Upper lobe of right lung (tissue), 1 donor: ENCODE measurements at regions not wholly inside any gene's neighbourhood (a gene's known extent, or its start where the extent isn't known, plus 50 kb on each side); places are given as distances from the start of the nearest gene placed in this dataset.

Experiments
- ATAC-seq: fragments of 200-7000 bp; cut with Tn5 transposase; one replicate; pipeline ENCODE4 v1.9.1; 2020; ENCODE audit warnings: mild to moderate bottlenecking, moderate library complexity
- DNase-seq: peaks from one replicate; pipeline ENCODE4 v3.0.0-alpha.2; 2020
- H3K27ac ChIP-seq: fragments of 200-600 bp; one replicate; pipeline ENCODE4 v1.8.0; 2022
- H3K27me3 ChIP-seq: fragments of 200-600 bp; one replicate; pipeline ENCODE4 v1.8.0; 2022; ENCODE audit warnings: mild to moderate bottlenecking
- H3K36me3 ChIP-seq: fragments of 200-600 bp; one replicate; pipeline ENCODE4 v1.8.0; 2022
- H3K4me1 ChIP-seq: fragments of 200-600 bp; one replicate; pipeline ENCODE4 v1.8.0; 2022
- H3K4me3 ChIP-seq: fragments of 200-600 bp; one replicate; pipeline ENCODE4 v1.8.0; 2022; ENCODE audit warnings: mild to moderate bottlenecking
- H3K9me3 ChIP-seq: fragments of 200-600 bp; one replicate; pipeline ENCODE4 v1.8.0; 2022
- intact Hi-C: fragments of 100-400 bp; cut with DNase I; formaldehyde crosslinking; loops from one replicate; pipeline ENCODE4 v1.11.0; 2022
- TF ChIP-seq, protein P1 (sequence below): fragments of 200-600 bp; IDR thresholded peaks from one replicate; pipeline ENCODE4 v1.8.0; 2022; ENCODE audit warnings: antibody characterized with exemption
- donor health status: DM: no; HTN: yes; CAD: no; lungs with severe emphysema.

DNA sequence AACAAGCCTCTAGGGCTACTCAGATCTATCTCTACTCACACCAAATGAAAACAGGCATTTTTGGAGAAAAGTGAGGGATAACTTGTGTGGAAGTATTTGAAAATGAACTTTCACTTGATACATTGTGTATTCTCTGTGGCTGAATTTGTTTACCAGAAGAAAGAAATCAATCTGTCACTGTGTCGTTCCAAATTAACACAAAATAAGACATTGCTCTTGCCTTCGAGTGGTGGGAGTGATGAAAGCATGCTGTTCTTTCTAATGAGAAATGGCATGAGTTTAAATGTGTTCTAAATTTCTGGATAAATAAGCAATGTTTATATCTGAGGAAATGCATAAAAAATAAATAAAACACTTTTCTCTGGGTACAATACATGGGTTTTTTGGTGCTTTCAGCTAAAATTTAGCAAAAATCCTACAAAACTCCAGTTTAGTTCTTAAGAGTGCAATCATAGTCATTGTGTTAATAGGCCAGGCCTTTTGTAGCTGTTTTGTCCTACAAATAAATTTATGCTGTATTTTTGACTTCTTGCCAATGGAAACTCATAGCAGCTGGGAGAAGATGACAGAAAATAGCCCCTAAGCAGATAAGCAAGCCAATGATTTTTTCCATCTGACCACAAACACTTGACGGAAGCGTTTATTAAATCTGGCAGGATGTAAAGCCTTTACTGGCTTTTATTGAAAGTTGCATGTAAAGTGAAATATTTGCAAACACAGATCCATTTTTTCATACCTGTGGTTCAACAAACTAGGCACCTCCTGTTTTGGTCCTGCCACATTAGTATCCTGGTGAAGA lies 1064.1 kb upstream of the GHITM start:
- H3K27me3 ChIP-seq = no peaks in the 10 kb centered on the region
- no peak for DNase-seq
- TF ChIP-seq, protein P1, sequence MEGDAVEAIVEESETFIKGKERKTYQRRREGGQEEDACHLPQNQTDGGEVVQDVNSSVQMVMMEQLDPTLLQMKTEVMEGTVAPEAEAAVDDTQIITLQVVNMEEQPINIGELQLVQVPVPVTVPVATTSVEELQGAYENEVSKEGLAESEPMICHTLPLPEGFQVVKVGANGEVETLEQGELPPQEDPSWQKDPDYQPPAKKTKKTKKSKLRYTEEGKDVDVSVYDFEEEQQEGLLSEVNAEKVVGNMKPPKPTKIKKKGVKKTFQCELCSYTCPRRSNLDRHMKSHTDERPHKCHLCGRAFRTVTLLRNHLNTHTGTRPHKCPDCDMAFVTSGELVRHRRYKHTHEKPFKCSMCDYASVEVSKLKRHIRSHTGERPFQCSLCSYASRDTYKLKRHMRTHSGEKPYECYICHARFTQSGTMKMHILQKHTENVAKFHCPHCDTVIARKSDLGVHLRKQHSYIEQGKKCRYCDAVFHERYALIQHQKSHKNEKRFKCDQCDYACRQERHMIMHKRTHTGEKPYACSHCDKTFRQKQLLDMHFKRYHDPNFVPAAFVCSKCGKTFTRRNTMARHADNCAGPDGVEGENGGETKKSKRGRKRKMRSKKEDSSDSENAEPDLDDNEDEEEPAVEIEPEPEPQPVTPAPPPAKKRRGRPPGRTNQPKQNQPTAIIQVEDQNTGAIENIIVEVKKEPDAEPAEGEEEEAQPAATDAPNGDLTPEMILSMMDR = no peak
- H3K36me3 ChIP-seq = no peaks in the 10 kb centered on the region
- peaks cover 5% of the 10 kb centered on the region for H3K4me1 ChIP-seq
- intact Hi-C loops = no loop called here
- H3K27ac ChIP-seq = no peak overlapping the region
- no peak overlapping the region for H3K4me3 ChIP-seq
- ATAC-seq = no peak
- H3K9me3 ChIP-seq = no peaks in the 10 kb centered on the region

DNA sequence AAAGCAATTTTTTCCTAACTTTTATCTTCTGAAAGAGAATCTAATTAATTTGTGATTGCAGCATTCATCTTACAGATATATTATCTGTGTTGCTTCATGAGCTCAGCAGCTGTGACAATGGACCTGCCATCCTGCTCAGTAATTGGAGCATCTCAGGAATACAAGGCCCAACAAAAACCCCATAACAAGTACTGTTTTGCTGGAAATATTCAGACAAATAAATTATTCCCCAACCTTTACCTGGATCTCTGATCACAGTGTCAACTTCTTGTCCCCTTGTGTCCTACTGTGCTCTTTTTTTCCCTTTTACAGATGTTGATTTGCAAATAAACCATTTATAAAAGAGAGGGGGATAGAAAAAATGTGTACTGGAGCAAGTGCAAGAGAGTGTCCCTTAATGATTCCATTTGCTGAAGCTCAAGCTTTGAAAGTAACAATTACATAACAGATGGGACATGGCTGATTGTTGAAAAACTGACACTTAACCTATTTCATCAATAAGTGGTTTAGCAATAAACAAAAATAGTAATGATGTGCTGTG lies 1063.4 kb upstream of the GHITM start:
- Histone ChIP-seq H3K4me1 (peaks cover 5% of the 10 kb centered on the region), H3K27me3 (no peaks in the 10 kb centered on the region), H3K36me3 (no peaks in the 10 kb centered on the region), H3K9me3 (no peaks in the 10 kb centered on the region), H3K27ac (no peak overlapping the region), H3K4me3 (no peak overlapping the region)
- TF ChIP-seq, protein P1 = no peak
- intact Hi-C loops = no loop called here
- ATAC-seq (no peak), DNase-seq (no peak)

DNA sequence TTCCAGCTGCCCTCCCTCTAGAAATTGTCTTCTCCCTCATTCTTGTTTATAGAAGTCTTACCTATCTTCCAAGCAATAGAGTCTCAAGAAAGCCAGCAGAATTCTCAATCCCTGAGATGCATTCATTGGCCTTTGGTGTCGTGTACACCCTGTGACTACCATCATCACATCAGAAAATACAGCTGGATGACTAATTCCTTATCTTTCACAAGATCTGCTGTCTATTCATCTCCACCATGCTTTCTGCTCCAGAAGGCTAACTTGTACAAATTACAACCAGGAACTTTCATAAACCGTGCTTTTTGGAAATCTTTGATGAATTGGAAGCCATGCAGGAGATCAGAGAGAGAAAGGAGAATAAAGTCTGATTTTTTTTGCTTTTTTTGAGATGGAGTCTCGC lies 1062.9 kb upstream of the GHITM start:
- no peak overlapping the region for H3K27ac ChIP-seq
- DNase-seq (no peak), ATAC-seq (no peak)
- H3K4me1 ChIP-seq = peaks cover 5% of the 10 kb centered on the region
- intact Hi-C loops = no loop called here
- H3K36me3 ChIP-seq = no peaks in the 10 kb centered on the region
- TF ChIP-seq, protein P1 = no peak
- no peaks in the 10 kb centered on the region for H3K27me3 ChIP-seq
- H3K9me3 ChIP-seq = no peaks in the 10 kb centered on the region
- no peak overlapping the region for H3K4me3 ChIP-seq

- Histone ChIP-seq H3K9me3 (no peaks in the 10 kb centered on the region), H3K27ac (no peak overlapping the region), H3K36me3 (no peaks in the 10 kb centered on the region), H3K27me3 (no peaks in the 10 kb centered on the region), H3K4me3 (no peak overlapping the region), H3K4me1 (peaks cover 5% of the 10 kb centered on the region)
- TF ChIP-seq, protein P1 = no peak
- no peak for ATAC-seq
- DNase-seq = no peak
- intact Hi-C loops = no loop called here
Measured at GRCh38 chr10:83078160-83078559, 1061.1 kb upstream of the GHITM start.

DNA sequence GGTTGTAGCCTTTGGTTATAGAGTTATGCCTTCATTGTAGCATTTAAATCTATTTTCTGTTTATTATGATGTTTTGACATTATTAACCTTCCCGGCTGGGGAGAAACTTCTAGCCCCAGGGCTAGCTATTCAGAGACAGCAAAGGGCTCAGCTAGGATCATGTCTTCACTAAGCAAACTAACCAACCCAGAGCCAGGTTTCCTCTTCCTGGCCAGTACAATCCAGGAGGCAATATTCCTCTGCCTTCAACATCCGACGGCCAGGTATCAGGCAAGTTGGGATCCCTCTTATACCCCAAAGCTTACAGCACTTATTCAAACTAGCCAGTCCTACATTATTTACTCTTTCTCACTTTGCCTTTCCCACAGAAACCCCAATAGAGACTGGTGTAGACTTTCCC lies 1060.7 kb upstream of the GHITM start:
- ATAC-seq (no peak), DNase-seq (no peak)
- Histone ChIP-seq H3K27ac (no peak overlapping the region), H3K4me1 (peaks cover 5% of the 10 kb centered on the region), H3K36me3 (no peaks in the 10 kb centered on the region), H3K27me3 (no peaks in the 10 kb centered on the region), H3K4me3 (no peak overlapping the region), H3K9me3 (no peaks in the 10 kb centered on the region)
- intact Hi-C loops = no loop called here
- TF ChIP-seq, protein P1 = no peak
